Lung (tissue), 11 donors: ENCODE measurements at regions not wholly inside any gene's neighbourhood (a gene's known extent, or its start where the extent isn't known, plus 50 kb on each side); places are given as distances from the start of the nearest gene placed in this dataset.
A peak's percentile ranks its signal among the peaks of the same experiment; 100 is the strongest.

Experiments used
- ATAC-seq: fragments of 200-7000 bp; cut with Tn5 transposase; one replicate; pipeline ENCODE4 v1.9.1; 2020; ENCODE audit warnings: moderate number of reproducible peaks; ENCODE audit not compliant: insufficient read depth, low FRiP score
- DNase-seq, 3 donors: peaks; one replicate each; pipeline ENCODE4 v3.0.0-alpha.2; 2013 to 2017
- H3K27ac ChIP-seq, 2 donors: one replicate each; pipeline ENCODE4 v1.5.1; 2013; ENCODE audit warnings: mild to moderate bottlenecking in 2 of 2, moderate library complexity in 2 of 2, control low read depth in 1 of 2, inconsistent platforms in 1 of 2, low read depth in 1 of 2, low read length in 1 of 2
- H3K27me3 ChIP-seq, 3 donors: one replicate each; pipeline ENCODE4 v1.5.1; 2013; ENCODE audit warnings: low read length in 2 of 3; ENCODE audit not compliant: control insufficient read depth in 3 of 3, insufficient read depth in 3 of 3
- H3K36me3 ChIP-seq, 4 donors: one replicate each; pipeline ENCODE4 v1.5.1; 2013; ENCODE audit warnings: low read length in 4 of 4, mild to moderate bottlenecking in 1 of 4, moderate library complexity in 1 of 4; ENCODE audit not compliant: control insufficient read depth in 4 of 4, insufficient read depth in 4 of 4
- H3K4me1 ChIP-seq, 5 donors: one replicate each; pipeline ENCODE4 v1.5.1; 2013; ENCODE audit warnings: low read length in 5 of 5, mild to moderate bottlenecking in 2 of 5, moderate library complexity in 1 of 5; ENCODE audit not compliant: control insufficient read depth in 5 of 5, insufficient read depth in 5 of 5
- H3K4me3 ChIP-seq: one replicate; pipeline ENCODE4 v1.5.1; 2013; ENCODE audit warnings: mild to moderate bottlenecking, control low read depth, moderate library complexity
- H3K9ac ChIP-seq, 2 donors: one replicate each; pipeline ENCODE4 v1.5.1; 2013; ENCODE audit warnings: low read length in 2 of 2, control low read depth in 1 of 2; ENCODE audit not compliant: insufficient read depth in 1 of 2
- H3K9me3 ChIP-seq, 4 donors: one replicate each; pipeline ENCODE4 v1.5.1; 2013; ENCODE audit warnings: low read length in 3 of 4, mild to moderate bottlenecking in 1 of 4, moderate library complexity in 1 of 4; ENCODE audit not compliant: control insufficient read depth in 4 of 4, insufficient read depth in 3 of 4
- WGBS, 2 donors: extraction: QIAGEN DNeasy Blood & Tissue Kit; methylation state at CpG; one replicate each; pipeline ENCODE4 v1.1.7; 2013; 5-methylcytosine and 5-hydroxymethylcytosine counted together
- TF ChIP-seq, protein P1 (sequence below): IDR thresholded peaks from 2 replicates; pipeline ENCODE4 v1.5.1; 2012; ENCODE audit warnings: mild to moderate bottlenecking; ENCODE audit errors: control extremely low read depth, extremely low read depth
- donor health status: control.
- donor health status: control.
- donor health status: Bipolar disorder and iron deficiency.
- donor health status: healthy.
- donor health status: DM: yes; HTN: yes; CAD: no.

- DNase-seq: peak in 2 of 3 donors; percentile 86
- WGBS, 2 donors: 78 to 98% methylated on average over 4 of the region's 4 CpGs
These were observed 68.6 kb upstream of the MAP3K1 start for GRCh38 chr5:56746553-56747339.

GRCh38 chr5:56745864-56746263 is 69.5 kb upstream of the MAP3K1 start:
- ATAC-seq: no peak
- no peak for DNase-seq
- no peaks in the 10 kb centered on the region for H3K36me3 ChIP-seq
- H3K4me3 ChIP-seq: no peak overlapping the region
- no peak overlapping the region for H3K9ac ChIP-seq
- 95 to 96% methylated on average over 6 of the region's 6 CpGs for WGBS, 2 donors
- no peaks in the 10 kb centered on the region for H3K27me3 ChIP-seq
- H3K9me3 ChIP-seq: no peaks in the 10 kb centered on the region
- no peak overlapping the region for H3K27ac ChIP-seq
- TF ChIP-seq, protein P1, sequence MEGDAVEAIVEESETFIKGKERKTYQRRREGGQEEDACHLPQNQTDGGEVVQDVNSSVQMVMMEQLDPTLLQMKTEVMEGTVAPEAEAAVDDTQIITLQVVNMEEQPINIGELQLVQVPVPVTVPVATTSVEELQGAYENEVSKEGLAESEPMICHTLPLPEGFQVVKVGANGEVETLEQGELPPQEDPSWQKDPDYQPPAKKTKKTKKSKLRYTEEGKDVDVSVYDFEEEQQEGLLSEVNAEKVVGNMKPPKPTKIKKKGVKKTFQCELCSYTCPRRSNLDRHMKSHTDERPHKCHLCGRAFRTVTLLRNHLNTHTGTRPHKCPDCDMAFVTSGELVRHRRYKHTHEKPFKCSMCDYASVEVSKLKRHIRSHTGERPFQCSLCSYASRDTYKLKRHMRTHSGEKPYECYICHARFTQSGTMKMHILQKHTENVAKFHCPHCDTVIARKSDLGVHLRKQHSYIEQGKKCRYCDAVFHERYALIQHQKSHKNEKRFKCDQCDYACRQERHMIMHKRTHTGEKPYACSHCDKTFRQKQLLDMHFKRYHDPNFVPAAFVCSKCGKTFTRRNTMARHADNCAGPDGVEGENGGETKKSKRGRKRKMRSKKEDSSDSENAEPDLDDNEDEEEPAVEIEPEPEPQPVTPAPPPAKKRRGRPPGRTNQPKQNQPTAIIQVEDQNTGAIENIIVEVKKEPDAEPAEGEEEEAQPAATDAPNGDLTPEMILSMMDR: no peak
- H3K4me1 ChIP-seq: peaks cover 0 to 14% (median 0%) of the 10 kb centered on the region in 5 donors

More at GRCh38 chr5:56746553-56747339, 68.6 kb upstream of the MAP3K1 start:
- H3K4me3 ChIP-seq: no peak overlapping the region
- no peak overlapping the region for H3K27ac ChIP-seq
- TF ChIP-seq, protein P1: no peak
- no peaks in the 10 kb centered on the region for H3K9me3 ChIP-seq
- no peaks in the 10 kb centered on the region for H3K36me3 ChIP-seq
- no peak for ATAC-seq
- H3K27me3 ChIP-seq: no peaks in the 10 kb centered on the region
- peaks cover 0 to 15% (median 0%) of the 10 kb centered on the region in 5 donors for H3K4me1 ChIP-seq
- H3K9ac ChIP-seq: no peak overlapping the region

DNA sequence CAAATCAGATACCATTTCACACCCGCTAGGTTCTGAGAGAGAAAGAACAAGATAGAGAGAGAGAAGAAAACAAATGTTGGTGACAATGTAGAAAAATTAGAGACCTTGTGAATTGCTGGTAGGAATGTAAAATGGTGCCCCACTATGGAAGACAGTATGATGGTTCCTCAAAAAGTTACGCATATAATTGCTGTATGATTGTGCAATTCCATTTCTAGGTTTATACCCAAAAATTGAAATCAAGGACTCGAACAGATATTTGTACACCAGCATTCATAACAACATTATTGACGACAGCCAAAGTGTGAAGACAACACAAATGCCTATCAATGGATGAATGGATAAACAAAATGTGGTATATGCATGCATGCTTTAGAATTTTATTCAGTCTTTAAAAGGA is 74.5 kb upstream of the MAP3K1 start:
- H3K27me3 ChIP-seq: no peaks in the 10 kb centered on the region
- H3K4me3 ChIP-seq: no peak overlapping the region
- no peak overlapping the region for H3K27ac ChIP-seq
- H3K9ac ChIP-seq: no peak overlapping the region
- peaks cover 0 to 2% (median 0%) of the 10 kb centered on the region in 4 donors for H3K9me3 ChIP-seq
- WGBS, 2 donors: 80 to 89% methylated on average over 4 of the region's 4 CpGs
- peaks cover 0 to 10% (median 6%) of the 10 kb centered on the region in 5 donors for H3K4me1 ChIP-seq
- TF ChIP-seq, protein P1: no peak
- ATAC-seq: no peak
- H3K36me3 ChIP-seq: no peaks in the 10 kb centered on the region
- DNase-seq: no peak
